Activated T-helper 2 cell treated with anti-CD3 and anti-CD28 coated beads, Interferon-gamma antibody, Interleukin-2, Interleukin-4, amounts not matched to agents 10 μg/mL and 5 μg/mL and 100 μg/mL, durations not matched to agents 14 hours and 24 hours and 36 hours (primary cell): ENCODE measurements at regions not wholly inside any gene's neighbourhood (a gene's known extent, or its start where the extent isn't known, plus 50 kb on each side); places are given as distances from the start of the nearest gene placed in this dataset.

Source experiments
- DNase-seq: peaks from one replicate; pipeline ENCODE4 v3.0.0; 2021; ENCODE audit warnings: low spot score
- H3K27ac Mint-ChIP-seq: one replicate; pipeline ENCODE4 v1.8.0; 2021; ENCODE audit warnings: mixed read lengths
- H3K27me3 Mint-ChIP-seq: one replicate; pipeline ENCODE4 v1.8.0; 2021; ENCODE audit warnings: low read depth, mixed read lengths
- H3K36me3 Mint-ChIP-seq: one replicate; pipeline ENCODE4 v1.8.0; 2021; ENCODE audit warnings: low read depth, mixed read lengths
- H3K4me1 Mint-ChIP-seq: one replicate; pipeline ENCODE4 v1.8.0; 2021; ENCODE audit warnings: low read depth, mixed read lengths
- H3K4me3 Mint-ChIP-seq: one replicate; pipeline ENCODE4 v1.8.0; 2021; ENCODE audit warnings: low read depth, mild to moderate bottlenecking, moderate library complexity, mixed read lengths
- H3K9me3 Mint-ChIP-seq: one replicate; pipeline ENCODE4 v1.8.0; 2021; ENCODE audit warnings: mixed read lengths
- intact Hi-C: fragments of 100-400 bp; cut with micrococcal nuclease; formaldehyde crosslinking; loops from one replicate; pipeline ENCODE4 v1.15.1; 2023

GRCh38 chr12:88630561-88630960 lies 50.3 kb upstream of the KITLG start:
- DNase-seq: no peak
- Mint-ChIP-seq H3K4me1 (no peaks in the 10 kb centered on the region), H3K4me3 (no peak overlapping the region), H3K36me3 (no peaks in the 10 kb centered on the region), H3K27ac (no peak overlapping the region), H3K27me3 (no peaks in the 10 kb centered on the region), H3K9me3 (no peaks in the 10 kb centered on the region)
- intact Hi-C loops: no loop called here
